GM13976 (cell line): ENCODE measurements at regions not wholly inside any gene's neighbourhood (a gene's known extent, or its start where the extent isn't known, plus 50 kb on each side); places are given as distances from the start of the nearest gene placed in this dataset.

Experiments
- DNase-seq: peaks from one replicate; pipeline ENCODE4 v3.0.0; 2012; ENCODE audit warnings: low spot score
- in situ Hi-C: fragments of 300-500 bp; cut with MboI; formaldehyde crosslinking; loops from one replicate; pipeline ENCODE4 v1.12.0; 2022; ENCODE audit warnings: low sequenced_read_pairs, mixed read lengths, inconsistent platforms; ENCODE audit not compliant: unreplicated experiment
- TF ChIP-seq, protein P1 (sequence below): IDR thresholded peaks from 2 replicates; pipeline ENCODE4 v1.5.1; 2012; ENCODE audit warnings: borderline replicate concordance, mild to moderate bottlenecking; ENCODE audit not compliant: insufficient read depth; ENCODE audit errors: extremely low read depth, missing control alignments, control extremely low read depth

DNA sequence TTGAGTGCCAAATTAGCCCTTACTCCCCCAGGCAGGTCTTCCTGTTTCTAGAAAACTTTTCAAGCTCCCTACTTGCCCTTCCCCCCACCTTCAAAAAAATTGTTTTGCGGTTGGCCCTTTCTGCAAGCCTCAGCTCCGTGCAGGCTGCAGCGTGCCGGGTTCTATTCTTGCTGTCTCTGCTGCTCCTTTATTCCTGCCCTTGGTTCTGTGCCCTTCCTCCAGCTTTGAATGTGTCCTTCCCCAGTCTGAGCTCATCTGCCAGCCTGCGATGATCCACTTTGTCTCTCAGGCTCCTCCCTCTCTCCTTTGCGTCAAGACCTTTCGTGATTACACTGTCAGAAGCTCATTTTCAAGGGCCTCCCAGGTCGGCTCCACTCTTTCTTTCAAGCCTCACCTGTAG is 98.6 kb downstream of the IRF2BPL start:
- DNase-seq: no peak
- TF ChIP-seq, protein P1, sequence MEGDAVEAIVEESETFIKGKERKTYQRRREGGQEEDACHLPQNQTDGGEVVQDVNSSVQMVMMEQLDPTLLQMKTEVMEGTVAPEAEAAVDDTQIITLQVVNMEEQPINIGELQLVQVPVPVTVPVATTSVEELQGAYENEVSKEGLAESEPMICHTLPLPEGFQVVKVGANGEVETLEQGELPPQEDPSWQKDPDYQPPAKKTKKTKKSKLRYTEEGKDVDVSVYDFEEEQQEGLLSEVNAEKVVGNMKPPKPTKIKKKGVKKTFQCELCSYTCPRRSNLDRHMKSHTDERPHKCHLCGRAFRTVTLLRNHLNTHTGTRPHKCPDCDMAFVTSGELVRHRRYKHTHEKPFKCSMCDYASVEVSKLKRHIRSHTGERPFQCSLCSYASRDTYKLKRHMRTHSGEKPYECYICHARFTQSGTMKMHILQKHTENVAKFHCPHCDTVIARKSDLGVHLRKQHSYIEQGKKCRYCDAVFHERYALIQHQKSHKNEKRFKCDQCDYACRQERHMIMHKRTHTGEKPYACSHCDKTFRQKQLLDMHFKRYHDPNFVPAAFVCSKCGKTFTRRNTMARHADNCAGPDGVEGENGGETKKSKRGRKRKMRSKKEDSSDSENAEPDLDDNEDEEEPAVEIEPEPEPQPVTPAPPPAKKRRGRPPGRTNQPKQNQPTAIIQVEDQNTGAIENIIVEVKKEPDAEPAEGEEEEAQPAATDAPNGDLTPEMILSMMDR: no peak
- in situ Hi-C loops: no loop called here

DNA sequence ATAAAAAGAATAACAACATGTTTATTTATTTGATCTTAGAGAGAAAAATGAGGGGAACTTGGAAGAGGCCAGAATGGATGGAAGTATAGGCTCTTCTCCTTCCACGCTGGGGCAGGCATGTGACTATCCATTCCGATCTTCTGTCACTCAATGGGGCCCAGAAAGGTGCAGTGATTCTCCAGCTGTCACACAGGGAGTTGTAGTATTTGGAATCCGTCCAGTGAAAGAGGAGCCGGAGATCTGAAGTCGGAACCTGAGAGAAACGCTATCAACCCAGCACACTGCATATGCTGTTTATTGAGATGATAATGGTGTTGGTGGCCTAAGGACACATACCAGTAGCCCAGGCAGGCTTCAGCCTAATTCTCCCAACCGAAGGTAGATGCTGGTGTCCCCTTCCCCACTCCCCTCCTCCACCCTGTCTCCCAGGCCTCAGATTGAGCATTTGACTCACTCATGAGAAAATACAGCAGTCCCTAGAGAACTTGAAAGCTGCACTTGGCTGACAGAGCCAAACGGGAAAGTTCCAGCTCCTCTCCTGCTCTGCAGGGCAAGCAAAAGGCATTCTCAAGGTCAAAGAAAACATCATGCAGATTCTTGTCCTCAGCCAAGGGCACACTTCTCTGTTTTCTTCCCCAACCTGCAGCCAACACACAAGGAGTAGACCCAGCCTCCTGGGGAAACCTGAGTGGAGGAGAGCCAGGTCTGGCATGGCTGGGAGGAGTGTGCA is 100.4 kb downstream of the IRF2BPL start:
- in situ Hi-C loops: no loop called here
- TF ChIP-seq, protein P1: no peak
- DNase-seq: no peak

DNA sequence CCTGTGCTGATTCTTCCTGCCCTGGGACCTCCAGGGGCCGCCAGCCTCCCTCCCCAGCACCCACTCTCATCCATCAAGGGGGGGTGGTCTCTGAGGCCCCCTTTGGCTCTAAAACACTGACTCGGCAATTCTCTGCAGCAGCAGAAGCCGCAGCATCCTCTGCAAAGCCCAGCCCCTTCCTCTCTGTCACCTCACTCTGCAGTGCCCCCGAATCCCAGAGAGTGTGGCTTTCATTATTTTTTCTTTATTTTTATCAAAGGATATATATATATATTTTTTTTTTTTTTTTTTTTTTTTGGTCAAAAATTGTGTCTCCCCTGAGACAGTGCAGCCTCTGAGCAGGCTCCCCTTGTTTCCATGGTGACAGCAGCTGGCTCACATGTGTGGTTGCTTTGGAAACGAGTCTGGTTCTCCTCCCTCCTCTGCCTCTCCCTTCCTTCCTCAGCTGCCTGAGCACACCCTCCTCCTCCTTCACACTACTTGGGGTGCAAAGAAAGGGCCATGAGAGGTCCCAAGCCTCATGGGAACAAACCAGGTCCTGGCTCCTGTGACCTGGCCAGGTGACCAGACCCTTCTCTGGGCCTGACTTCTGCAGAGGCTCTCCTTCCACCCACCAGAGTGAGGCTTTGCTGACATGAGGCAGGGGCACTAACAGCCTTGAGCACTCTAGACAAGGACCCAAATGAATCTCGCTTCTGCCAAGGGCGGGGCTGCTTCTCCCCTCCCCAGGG is 100.5 kb downstream of the LRRC74A start:
- TF ChIP-seq, protein P1: no peak
- in situ Hi-C loops: no loop called here
- peak; percentile 87 for DNase-seq

DNA sequence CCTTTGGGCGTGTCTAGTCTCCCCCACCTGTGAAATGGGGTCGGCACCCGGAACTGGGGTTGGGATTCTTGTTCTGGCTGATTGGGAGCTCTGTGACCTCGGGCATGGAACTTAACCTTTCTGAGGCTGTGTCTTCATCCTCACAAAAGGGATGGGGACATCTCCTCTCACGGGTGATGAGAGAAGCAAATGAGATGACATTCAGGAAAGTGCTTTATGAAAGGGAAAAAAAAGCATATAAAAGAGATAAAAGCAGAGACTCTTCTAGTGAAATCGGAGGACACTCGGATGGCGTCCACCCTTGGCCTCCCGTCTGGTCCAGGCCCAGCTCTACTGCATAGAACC is 98.9 kb downstream of the LRRC74A start:
- no peak for DNase-seq
- TF ChIP-seq, protein P1: no peak
- in situ Hi-C loops: no loop called here

DNA sequence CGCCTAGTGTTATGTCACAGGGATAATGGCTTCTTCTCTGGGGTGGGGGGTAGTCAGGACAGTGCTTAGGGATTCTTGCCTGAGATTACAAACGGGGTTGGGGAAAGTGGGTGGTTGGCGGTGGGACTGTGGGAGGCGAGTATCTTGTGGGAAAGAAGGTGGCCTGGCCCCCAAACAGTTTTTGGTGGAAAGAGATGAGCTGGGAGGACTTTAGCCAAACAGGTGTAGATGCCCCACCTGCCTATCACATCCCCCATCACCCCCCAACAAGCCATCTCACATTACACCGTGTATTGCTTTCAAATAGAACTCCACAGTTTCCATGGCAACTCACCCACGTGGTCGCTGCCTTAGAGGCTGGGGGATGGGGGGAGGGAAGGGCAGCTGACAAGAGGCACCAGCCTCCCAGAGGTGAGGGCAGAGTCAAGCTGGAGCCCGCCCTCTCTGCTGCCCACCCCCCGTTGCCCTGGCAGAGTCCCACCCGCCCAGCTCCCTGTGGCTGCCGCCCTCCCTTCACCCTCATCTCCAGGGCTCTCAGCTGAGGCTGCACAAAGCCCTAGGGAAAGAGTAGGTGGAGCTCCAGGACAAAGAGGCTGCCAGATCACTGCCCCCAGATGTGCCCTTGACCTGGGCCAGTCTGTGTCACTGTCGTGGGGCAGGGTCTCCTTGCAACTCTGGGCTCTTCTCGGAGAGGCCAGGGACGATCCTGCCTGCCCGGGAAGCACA is 98.3 kb downstream of the LRRC74A start:
- TF ChIP-seq, protein P1: no peak
- DNase-seq: peak; percentile 62
- in situ Hi-C loops: no loop called here

DNA sequence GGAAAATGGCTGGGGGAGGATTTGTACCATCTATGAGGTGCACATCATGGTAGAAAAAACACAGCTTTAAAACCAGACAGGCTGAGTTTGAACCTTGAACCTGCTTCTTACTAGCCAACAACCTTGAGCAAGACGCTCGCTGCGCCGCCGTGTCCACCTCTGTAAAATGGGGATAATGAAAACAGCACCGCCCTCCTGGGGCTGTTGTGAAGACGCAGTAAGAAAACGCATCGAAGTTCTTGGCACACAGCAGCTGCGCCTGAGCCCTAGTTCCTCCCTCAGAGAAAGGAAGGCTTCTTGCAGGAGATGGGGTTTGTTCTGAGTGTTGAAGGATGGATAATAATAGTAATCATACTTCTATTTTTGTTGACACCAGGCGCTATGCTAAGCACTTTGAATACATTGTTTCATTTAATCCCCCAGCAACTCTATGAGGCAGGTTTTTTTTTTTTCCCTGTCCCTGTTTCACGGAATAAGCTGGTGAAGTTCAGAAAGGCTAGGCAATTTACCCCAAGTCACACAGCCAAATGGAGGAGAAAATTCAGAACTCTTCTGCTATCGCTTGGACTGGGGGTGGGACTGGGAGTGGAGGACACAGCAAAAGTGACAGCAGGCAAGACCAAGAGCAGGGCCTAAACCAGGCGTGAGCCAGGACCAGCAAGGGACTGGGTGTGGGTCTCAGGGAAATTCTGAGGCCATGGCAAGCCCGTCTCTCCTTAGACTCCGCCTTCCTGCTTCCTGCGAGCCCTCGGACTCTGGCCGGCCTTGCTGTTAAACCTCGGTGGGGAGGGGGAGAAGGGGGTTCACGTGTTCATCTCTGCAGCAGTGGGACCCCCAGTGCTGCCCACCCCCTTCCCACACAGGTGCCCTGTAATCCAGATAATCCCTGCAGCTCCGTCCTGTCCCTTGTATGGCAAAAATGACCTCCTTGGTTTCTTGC is 97.5 kb downstream of the LRRC74A start:
- no peak for DNase-seq
- in situ Hi-C loops: no loop called here
- TF ChIP-seq, protein P1: no peak
